HG03460 (cell line): ENCODE measurements at regions not wholly inside any gene's neighbourhood (a gene's known extent, or its start where the extent isn't known, plus 50 kb on each side); places are given as distances from the start of the nearest gene placed in this dataset.
"Not testable (repeated sequence)": the region's sequence is repeated elsewhere in the genome, so short reads cannot be mapped to it uniquely, and the experiment has no call there.

Experiments
- ATAC-seq: cut with Tn5 transposase; IDR thresholded peaks from one replicate; pipeline ENCODE4 v1.9.1; 2021; ENCODE audit not compliant: unreplicated experiment

DNA sequence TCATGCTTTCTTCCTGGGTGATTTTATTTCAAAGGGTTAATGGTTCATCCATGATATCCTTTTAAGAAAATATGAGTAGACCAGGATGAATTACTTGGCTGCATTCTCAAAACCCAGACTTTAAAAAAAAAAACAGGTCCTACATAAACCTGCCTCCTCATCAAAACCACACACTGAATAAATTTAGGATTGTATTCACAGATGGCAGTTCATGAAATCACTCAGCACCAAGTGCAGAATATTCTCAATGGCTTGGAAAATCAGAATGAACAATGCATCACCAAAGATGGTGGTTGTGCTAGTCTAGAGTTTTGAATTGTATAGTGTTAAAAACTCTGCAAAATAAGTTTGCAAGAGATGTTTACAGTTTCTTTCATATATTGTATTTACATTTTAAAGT is 145.4 kb upstream of the GRAMD2B start:
- ATAC-seq: no peak

DNA sequence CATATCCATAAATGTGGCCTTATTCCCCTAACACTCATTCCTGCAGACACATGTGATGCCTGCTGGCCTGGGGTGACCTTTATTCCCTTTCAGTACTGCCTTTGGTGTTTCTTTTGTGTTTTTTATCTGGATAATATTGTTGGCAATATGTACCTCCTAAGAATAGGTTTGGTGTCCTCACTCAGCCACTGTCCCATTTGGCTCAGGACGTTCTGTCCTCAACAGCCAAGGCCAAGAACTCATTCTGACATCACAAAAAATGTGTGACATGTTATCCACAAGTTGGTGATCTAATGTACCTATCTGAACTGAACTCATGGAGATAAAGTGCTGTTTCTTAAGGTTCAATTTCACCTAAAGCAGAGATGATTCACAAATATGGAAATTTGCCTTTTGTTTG is 142.9 kb upstream of the GRAMD2B start:
- ATAC-seq: no peak

DNA sequence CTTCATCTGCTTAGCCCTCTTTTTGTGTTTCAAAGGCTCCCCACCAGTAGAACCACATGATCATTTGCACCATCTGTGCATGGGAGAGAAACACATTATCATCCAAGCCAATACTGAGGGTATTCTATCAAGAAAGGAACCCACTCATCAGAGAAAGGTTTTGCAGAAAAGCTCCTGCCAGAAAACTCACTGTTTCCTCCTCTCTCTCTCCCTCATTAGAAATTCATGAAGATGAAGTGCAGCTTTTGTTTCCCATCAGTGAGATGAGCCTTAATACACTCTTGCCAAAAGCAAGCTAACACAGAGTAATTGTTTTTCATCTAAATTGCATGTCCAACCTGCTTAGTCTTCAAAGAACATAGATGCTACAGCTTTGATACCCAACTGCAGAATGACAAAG is 142.4 kb upstream of the GRAMD2B start:
- no peak for ATAC-seq

DNA sequence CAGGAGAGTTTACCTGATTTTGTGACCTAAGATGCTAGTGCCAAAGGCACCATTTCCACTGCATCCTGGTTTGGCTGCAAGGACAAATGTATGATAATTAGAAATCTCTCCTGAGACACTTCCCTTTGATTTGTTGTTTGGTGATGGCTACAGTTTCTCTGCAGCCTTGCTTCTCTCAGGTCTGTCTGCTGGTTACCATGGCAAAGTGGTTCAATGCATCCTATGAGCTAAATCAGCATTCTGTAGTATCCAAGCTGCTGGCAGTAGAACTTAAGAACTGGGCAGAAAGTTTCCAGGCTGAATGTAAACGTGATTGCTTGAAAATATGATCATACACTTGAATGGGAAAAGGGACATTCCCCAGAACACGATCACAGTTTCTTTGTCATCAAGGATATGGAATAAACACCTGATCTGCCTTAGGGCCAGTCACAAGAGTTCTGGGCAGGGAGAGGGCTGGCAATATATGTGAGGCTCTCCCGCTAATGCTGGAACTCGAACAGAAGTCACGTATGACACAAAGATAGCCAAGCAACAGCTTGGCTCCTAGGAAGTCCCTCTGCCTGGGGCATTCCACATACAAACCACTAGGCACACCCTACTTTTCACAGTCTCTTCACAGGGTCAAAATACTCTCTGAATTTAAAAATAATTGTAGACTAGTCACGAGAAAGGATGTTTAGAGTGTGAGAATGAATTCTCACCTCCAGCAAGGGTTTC is 138.1 kb upstream of the GRAMD2B start:
- ATAC-seq: no peak

DNA sequence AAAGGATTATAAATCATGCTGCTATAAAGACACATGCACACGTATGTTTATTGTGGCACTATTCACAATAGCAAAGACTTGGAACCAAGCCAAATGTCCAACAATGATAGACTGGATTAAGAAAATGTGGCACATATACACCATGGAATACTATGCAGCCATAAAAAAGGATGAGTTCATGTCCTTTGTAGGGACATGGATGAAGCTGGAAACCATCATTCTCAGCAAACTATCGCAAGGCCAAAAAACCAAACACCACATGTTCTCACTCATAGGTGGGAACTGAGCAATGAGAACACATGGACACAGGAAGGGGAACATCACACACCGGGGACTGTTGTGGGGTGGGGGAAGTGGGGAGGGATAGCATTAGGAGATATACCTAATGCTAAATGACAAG is 127.1 kb upstream of the GRAMD2B start:
- ATAC-seq: not testable (repeated sequence)

DNA sequence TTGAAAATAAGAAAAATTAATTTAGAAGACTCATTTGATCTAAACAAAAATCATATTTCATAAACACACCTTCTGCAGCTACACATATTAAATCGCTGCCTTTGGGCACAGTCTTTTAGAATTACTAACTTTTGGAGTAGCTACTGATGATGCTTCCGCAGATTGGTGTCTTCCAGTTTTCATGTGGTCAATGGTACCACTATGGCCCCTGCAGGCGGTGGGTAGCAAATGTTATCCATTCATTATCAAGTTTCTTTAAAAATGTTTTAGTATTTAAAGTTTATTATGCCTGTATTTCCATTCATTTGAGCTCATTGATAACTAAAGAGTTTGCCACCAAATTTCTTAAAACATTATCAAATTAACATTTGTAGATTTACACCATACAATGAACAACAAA is 122.9 kb upstream of the GRAMD2B start:
- ATAC-seq: no peak

DNA sequence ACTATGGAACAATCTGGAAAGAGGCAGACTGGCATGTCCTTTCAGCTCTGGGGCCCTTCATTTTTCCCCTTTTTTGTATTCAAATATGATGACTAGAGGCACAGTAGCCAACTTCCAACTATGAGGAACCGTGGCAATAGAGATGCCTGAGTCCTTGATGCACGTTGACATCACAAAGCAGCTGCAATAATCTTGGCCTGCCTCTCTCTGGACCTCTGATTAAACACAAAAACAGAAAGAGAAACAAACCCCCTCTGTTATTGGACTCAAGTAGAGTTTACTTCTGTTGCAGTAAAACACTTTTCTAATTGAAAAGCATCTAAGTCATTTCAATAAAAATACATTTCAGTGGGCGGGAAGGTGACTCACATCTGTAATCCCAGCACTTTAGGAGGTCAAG is 122.2 kb upstream of the GRAMD2B start:
- ATAC-seq: no peak

DNA sequence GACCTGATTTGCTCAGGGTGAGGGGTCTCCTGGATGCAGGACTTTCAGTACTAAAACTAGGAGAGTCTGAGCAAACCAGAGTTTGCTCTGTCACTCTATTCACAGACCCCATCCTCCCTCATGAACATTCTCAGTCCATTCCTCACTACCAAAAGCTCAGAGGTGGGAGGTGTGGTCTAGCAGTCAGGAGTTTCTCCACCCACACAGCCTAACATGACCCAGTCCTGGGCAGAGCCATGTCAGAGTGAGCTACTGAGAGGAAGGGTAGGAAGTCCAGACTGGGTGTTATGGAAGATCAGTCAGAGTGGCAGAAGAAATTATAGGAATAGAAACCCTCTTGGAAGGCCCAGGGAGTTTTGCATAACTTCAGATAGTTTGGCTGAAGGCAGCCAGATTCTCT is 113.3 kb upstream of the GRAMD2B start:
- ATAC-seq: no peak

DNA sequence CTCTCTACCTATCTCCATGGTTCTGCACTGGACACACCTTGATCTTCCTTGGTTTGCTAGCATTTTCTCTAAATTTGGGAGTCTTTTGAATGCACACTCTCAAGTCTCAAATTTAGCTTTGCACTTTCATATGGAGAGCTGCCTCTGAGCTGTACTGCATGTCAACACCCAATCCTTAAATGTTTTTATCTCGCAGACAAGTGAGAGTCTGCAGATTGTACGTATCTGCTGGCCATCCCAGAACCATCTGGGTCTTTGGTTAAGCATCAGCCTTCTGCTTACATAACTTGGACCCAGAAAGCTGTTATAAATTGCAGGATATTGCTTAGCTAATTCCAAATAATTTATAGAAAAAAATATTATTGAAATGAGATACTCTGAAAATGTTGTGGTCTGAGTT is 111.4 kb upstream of the GRAMD2B start:
- no peak for ATAC-seq

DNA sequence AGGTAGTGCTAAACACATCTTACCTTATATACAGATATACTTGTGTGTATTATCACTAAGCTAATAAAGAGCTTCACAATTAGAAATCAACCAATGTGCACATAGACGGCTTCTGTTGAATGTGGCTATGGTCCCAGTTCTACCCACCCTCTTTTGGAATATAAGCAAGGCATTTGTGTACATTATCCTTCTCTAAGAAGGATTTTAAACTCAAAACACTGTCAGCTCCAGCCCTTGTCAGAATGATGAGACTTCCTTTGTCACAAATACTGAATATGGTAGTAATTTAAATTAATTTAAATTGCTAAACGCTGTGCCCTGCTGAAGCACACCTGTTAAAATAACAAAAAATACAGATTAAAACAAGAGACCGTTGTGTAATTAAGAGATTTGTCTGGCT is 107.9 kb upstream of the GRAMD2B start:
- ATAC-seq: no peak

DNA sequence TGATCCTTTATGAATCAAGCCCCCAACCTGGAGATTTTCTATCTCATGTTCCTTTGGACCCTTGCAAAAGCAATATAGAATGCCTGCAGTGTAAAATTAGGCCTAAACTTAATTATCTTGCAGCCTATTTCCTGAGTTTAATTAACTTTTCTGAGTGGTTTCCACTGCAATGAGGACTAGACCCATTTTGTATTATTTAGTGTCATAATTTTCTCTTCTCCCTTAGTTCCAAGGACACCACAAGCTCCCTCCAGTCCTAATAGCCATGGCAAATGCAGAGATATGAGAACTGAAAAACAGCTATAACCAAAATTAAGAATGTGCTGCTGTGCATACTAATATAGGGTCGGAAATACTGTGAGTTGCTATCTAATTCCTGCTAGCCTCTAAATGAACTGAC is 90.9 kb upstream of the GRAMD2B start:
- ATAC-seq: no peak

DNA sequence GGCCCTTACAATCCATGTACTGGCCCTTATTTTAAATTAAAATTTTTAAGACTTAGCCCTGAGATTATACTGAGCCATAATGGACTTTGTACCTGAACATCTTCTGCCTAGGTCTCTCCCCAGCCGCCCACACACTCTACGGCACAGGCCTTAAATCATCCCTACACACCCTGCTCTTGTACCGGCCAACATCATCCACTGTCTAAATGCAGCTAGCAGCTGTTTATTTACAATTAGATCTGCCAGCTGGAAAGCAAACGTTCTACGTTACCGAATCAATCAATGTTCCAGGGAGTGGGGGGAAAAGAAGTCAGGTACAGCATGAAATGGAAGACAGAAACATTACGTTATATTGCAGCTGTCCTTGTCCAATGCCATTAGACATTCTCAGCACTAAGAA is 88.4 kb upstream of the GRAMD2B start:
- ATAC-seq: no peak

DNA sequence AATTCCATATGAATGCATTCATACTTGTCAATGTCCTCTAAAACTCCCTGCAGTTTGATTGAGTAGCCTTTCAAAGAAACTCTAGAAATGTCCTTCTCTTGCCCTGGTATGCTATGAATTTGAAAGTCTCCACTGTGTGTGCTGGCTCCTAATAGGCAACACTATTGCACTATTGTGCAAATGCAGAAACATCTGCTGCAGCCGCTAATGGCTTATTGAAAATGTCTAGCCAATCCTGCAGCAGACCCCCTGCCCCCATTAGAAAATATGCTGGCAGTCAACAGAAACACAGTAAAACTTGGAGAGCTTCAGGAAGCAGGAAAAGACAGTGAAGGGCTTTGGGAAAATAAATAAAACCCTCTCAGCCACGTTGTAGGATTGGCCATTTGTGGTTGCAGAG is 87.3 kb upstream of the GRAMD2B start:
- ATAC-seq: no peak

DNA sequence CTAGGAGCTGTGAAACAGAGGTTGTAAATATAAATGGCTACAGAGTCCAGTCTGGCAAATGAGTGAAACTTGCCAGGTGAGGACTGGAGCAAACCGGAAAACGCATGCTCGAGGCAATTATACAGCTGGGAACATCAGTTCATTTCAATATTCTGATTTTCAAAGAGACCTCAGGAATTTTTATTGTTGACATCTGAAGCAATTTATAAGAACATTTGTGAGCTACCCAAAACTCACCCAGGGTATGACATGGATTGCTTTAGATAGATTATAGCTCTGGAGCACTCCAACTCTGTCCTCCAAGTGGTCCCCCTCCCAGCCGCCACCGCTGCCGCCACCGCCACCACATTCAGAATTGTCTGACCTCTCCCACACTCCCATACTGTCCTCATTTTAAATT is 84.6 kb upstream of the GRAMD2B start:
- no peak for ATAC-seq

DNA sequence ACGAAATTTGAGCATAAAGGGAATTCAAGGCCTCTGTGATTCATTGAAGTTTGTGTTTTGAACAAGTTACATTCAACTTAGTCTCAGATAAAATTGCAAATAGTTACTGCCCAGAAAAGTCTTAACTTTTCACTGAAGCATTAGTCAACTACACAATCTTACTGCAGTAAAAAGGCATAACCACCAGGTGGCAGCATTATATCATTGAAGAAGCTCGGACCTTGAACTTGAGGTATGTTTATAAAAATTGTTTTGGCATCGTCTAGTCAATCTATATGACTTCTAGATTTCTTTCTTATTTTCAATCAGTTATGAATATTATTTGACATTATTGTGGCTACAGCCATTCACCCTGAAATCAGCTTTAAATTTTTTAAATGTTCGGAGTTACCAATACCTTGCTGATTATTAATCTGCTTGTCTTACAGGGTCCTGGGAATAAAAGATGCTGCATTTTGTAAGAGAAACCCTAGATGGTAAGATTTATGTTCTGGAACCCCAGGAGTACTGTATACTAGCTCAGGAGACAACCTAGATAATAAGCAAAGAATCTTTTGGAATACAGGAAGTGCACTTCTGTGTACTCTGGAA is 83.9 kb upstream of the GRAMD2B start:
- peak; percentile 72 for ATAC-seq

DNA sequence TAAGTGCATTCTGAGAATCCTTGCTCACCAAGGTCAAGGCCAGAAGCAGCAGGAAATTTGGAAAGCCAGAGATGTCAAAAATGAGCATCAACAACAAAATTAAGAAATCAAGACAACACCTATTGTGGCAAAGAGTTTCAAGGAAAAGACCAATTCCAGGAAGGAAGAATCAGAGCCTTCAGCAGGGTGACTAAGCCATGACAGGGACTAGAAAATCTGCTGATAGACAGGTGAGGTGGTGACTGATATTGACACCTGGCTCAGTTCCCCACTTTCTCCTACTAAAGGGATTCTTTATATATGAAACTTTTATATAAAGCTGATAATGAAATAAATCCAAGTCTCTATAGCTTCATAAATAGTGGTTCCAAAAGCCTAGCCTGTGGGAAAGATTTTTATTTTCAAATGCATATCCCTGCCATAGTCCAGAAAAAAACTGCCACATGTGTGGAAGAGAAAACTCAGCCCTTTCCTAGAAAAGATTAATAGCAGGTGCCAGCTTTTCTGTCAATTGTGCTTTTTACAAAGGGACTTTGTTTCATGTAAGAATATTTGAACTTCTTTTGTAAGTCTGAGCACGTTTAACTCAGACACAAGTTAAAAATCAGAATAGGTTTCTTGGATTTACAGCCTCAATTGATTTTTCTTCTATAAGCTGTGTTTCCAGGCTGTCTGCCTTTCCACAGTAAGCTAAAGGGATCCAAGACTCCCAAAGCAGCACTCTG is 81.1 kb upstream of the GRAMD2B start:
- ATAC-seq: no peak

DNA sequence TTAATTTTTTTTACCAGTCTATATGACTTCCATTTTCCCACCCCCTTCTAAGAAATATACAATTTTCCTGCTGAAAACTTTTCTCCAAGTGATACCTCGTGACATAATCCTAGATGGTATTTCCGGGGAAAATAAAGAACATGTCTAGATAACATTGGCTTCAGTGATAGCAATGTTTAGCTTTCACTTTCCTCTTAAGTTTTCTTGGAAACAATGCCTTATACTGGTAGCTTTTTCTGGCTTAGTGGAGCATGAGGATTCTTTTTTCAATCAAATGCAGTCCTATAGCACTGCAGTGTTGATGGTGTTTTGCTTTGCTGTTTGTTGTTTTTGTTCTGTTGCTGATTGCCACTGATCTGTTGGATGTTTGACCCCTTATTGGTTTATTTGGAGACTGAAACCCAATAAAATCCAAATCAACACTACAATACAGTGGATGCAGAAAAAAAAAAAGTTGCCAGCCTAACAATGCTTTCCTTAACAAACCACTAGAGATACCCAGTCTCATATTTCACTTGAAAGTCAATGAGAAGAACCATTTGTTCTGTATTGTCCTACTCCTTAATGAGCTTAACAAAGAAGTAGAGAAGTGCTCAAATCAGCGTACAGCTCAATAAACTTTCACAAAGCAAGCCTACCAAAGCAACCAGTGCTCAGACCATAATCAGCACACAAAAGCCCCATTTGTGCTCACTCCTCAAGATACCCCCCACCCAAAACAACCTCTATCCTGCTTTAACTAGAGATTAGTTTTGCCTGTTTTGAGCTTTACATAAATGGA is 74.2 kb upstream of the GRAMD2B start:
- no peak for ATAC-seq

DNA sequence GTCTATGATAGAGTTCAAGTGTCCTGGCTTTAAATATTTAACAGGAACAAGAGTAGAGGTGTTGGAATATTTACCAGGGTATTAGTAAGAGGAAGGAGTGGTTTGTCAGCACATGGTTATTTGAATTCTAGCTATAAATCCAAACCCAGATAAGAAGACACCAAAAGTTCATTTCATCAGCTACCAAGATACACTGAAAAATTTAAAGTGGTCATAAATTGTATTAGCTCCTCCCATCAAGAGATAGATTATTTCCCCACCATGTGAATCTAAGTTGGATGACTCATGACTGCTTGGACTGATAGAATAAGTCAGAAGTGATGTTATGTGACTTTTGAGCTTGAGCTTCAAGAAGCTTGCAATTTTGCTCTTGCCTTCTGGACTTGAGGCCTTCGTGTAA is 72.1 kb upstream of the GRAMD2B start:
- ATAC-seq: no peak

DNA sequence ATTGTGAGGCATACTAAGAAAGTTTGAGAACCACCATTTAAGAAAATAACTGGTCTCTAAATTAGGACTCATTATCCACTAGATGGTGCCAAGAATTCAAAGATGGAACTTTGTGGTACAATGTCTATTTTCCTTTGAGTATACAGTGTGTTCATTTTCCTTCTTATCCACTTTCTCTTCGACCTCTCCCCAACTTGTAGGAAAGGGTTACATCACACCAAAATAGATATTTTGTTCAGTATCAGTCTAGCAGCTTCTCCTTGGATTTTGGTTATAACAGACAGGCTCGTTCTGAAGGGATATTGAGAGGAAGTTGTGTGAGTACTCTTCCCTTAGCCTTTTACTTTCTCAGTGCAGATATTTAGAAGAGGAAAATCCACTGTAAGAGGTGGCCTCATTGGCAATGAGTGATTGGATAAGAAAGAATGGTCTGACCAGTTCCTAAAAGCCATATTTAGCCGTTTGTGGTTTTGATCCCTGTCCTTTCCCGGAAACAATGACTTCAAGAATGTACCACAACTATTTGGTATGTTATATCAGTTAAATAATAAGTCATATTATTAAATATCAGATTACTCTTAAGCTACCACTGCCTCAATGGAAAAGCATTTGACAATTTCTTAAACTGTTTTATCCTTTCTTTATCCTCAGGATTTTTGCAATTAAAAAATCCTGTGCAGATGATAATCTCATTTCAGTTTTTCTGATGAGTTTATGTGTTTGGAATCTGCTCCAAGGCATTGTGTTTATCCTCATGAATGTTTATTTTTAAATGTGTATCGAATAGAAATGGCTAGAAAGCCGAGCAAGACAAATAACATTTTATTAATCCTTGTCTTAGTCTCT is 69.0 kb upstream of the GRAMD2B start:
- no peak for ATAC-seq

DNA sequence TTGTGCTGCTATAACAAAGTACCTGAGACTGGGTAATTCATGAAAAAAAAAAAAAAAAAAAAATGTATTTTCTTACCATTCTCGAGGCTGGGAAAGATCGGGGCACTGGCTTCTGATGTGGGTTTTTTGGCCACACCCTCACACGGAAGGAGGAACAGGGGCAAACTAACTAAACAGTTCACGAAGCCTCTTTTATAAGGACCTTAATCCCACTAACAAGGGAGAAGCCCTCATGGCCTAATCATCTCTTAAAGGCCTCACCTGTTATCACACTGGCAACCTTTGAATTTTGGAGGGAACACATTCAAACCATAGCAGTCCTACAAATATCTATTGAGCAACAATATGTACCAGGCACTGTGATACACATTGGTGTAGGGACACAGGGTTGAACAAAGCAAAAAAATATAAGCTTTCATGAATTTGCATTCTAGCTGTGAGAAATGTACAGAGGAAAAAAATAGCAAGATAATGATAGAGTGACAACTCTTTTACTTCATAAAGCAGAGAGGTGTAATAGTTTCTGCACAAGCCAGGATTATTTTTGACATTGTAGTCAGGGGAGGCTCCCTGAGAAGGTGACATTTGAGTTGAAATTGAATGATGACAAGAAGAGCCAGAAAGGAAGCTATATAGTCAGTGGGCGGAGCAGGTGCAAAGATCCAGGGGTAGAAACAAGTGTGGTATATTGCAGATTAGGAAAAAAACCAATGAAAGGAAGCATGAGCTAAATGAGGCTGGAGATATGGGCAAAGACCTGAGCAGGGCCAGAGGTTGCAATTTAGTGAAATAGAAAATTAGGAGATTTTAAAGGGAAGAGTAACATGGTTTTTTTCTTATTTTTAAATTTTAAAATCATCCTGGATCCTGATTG is 68.1 kb upstream of the GRAMD2B start:
- no peak for ATAC-seq
